MCF 10A (cell line): ENCODE measurements at regions not wholly inside any gene's neighbourhood (a gene's known extent, or its start where the extent isn't known, plus 50 kb on each side); places are given as distances from the start of the nearest gene placed in this dataset.
"Not testable (repeated sequence)": the region's sequence is repeated elsewhere in the genome, so short reads cannot be mapped to it uniquely, and the experiment has no call there.

Source experiments
- BruUV-seq: library from RNA; stranded (reverse); fragments of 400-500 nt; replicated peaks from 2 replicates; lab custom pipeline; 2021; lab: Mats Ljungman, UMichigan
- CTCF ChIA-PET: fragments of 300-600 bp; sonication (Branson Sonifier 250); formaldehyde crosslinking; extraction: SDS; loops from one replicate; lab custom pipeline; 2021; ENCODE audit warnings: antibody characterized with exemption, inconsistent platforms; lab: Yijun Ruan, JAX
- POLR2A ChIA-PET: fragments of 300-600, 350-650 bp; sonication (Branson Sonifier 250); formaldehyde crosslinking; extraction: SDS; loops from one replicate; lab custom pipeline; 2020; ENCODE audit warnings: antibody characterized with exemption, inconsistent platforms; lab: Yijun Ruan, JAX
- DNase-seq: peaks from one replicate; pipeline ENCODE4 v3.0.0-alpha.2; 2018; ENCODE audit not compliant: unreplicated experiment
- H3K27ac Mint-ChIP-seq: one replicate; pipeline ENCODE4 v1.8.0; 2022; ENCODE audit warnings: mild to moderate bottlenecking, low read depth, mixed read lengths; ENCODE audit not compliant: unreplicated experiment
- H3K27me3 Mint-ChIP-seq: one replicate; pipeline ENCODE4 v1.8.0; 2022; ENCODE audit warnings: mixed read lengths; ENCODE audit not compliant: insufficient read depth, unreplicated experiment
- H3K36me3 Mint-ChIP-seq: one replicate; pipeline ENCODE4 v1.8.0; 2022; ENCODE audit warnings: mild to moderate bottlenecking, moderate library complexity, mixed read lengths; ENCODE audit not compliant: insufficient read depth, unreplicated experiment
- H3K4me1 Mint-ChIP-seq: one replicate; pipeline ENCODE4 v1.8.0; 2022; ENCODE audit warnings: mixed read lengths; ENCODE audit not compliant: insufficient read depth, unreplicated experiment
- H3K4me3 Mint-ChIP-seq: one replicate; pipeline ENCODE4 v1.8.0; 2022; ENCODE audit warnings: mild to moderate bottlenecking, moderate library complexity, mixed read lengths; ENCODE audit not compliant: unreplicated experiment
- H3K9me3 Mint-ChIP-seq: one replicate; pipeline ENCODE4 v1.8.0; 2022; ENCODE audit warnings: mixed read lengths; ENCODE audit not compliant: unreplicated experiment
- intact Hi-C: fragments of 100-400 bp; cut with micrococcal nuclease; formaldehyde crosslinking; loops from 2 replicates; pipeline ENCODE4 v1.14.1; 2022
- TF ChIP-seq, protein P1 (sequence below): fragments of 200-600 bp; IDR thresholded peaks from one replicate; pipeline ENCODE4 v1.8.0; 2022; ENCODE audit warnings: antibody characterized with exemption, mild to moderate bottlenecking; ENCODE audit not compliant: unreplicated experiment

DNA sequence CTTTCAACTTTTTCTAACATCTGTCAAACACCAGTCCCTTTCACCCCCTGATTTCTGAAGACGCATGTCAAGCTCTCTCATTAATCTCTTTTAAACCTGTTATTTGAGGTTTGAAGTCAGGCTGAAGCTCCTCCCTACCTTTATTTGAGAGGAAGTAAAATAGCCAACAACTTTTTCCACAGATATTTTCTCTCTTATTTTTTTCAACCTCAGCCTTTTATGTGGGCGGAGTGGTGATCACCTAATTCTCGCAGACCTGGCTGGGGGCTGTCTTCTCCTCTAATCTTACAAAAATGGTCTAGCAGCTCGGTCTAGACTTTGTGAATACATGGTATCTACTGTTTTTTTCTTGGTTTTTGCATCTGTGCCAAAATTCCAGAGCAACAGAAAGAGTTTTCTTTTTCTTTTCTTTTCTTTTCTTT, 395.7 kb upstream of the ACTBL2 start:
- no peaks in the 10 kb centered on the region for H3K4me1 Mint-ChIP-seq
- DNase-seq: no peak
- H3K27ac Mint-ChIP-seq: no peak overlapping the region
- no peak overlapping the region for H3K4me3 Mint-ChIP-seq
- no peaks in the 10 kb centered on the region for H3K9me3 Mint-ChIP-seq
- ChIA-PET POLR2A (interaction anchor here (0.6 to 1.6 kb wide), 2 partner anchors 238 to 581 kb away, joined by 3 to 4 read pairs; no protein-coding TSS in a partner anchor), CTCF (interaction anchor here (0.7 to 3.8 kb wide), 9 partner anchors 9 to 583 kb away, joined by 3 to 37 read pairs (median 5); no protein-coding TSS in a partner anchor)
- peaks cover 5% of the 10 kb centered on the region for H3K36me3 Mint-ChIP-seq
- TF ChIP-seq, protein P1, sequence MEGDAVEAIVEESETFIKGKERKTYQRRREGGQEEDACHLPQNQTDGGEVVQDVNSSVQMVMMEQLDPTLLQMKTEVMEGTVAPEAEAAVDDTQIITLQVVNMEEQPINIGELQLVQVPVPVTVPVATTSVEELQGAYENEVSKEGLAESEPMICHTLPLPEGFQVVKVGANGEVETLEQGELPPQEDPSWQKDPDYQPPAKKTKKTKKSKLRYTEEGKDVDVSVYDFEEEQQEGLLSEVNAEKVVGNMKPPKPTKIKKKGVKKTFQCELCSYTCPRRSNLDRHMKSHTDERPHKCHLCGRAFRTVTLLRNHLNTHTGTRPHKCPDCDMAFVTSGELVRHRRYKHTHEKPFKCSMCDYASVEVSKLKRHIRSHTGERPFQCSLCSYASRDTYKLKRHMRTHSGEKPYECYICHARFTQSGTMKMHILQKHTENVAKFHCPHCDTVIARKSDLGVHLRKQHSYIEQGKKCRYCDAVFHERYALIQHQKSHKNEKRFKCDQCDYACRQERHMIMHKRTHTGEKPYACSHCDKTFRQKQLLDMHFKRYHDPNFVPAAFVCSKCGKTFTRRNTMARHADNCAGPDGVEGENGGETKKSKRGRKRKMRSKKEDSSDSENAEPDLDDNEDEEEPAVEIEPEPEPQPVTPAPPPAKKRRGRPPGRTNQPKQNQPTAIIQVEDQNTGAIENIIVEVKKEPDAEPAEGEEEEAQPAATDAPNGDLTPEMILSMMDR: no peak
- BruUV-seq: no TSS peak
- intact Hi-C loops: no loop called here
- no peaks in the 10 kb centered on the region for H3K27me3 Mint-ChIP-seq

DNA sequence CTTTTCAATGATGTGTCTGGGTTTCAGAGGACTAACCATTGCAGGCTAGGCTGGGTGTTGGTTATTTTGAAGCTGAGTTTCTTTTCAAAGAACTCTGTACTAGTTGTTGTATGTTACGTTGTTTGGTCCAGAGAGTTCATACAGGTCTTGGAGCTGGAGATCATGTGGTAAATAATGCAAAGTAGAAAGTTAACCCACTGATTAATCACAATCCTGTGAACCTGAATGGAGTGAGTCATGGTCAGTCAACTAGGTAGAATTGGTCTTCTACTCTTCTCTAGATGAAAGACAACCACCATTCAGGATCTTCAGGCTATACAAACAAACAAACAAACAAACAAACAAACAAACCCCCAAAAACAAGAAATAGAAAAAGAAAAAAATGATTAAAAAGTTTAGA, 388.9 kb upstream of the ACTBL2 start:
- no peak for DNase-seq
- POLR2A ChIA-PET: no interaction called here
- H3K27ac Mint-ChIP-seq: no peak overlapping the region

DNA sequence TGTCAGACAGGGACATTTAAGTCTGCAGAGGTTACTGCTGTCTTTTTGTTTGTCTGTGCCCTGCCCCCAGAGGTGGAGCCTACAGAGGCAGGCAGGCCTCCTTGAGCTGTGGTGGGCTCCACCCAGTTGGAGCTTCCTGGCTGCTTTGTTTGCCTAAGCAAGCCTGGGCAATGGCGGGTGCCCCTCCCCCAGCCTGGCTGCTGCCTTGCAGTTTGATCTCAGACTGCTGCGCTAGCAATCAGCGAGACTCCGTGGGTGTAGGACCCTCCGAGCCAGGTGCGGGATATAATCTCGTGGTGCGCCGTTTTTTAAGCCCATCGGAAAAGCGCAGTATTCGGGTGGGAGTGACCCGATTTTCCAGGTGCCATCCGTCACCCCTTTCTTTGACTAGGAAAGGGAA, 387.7 kb upstream of the ACTBL2 start:
- CTCF ChIA-PET: interaction anchor here (0.6 to 1.9 kb wide), 2 partner anchors 17 to 373 kb away, joined by 3 to 6 read pairs; no protein-coding TSS in a partner anchor
- BruUV-seq, H3K27me3 Mint-ChIP-seq, H3K4me1 Mint-ChIP-seq, DNase-seq, H3K4me3 Mint-ChIP-seq, intact Hi-C loops, POLR2A ChIA-PET, H3K27ac Mint-ChIP-seq, H3K36me3 Mint-ChIP-seq, H3K9me3 Mint-ChIP-seq: not testable (repeated sequence)

More for the DNA sequence above, 388.9 kb upstream of the ACTBL2 start:
- peaks cover 9% of the 10 kb centered on the region for H3K9me3 Mint-ChIP-seq
- intact Hi-C loops: no loop called here
- no TSS peak for BruUV-seq
- TF ChIP-seq, protein P1: no peak
- H3K4me1 Mint-ChIP-seq: no peaks in the 10 kb centered on the region
- H3K27me3 Mint-ChIP-seq: no peaks in the 10 kb centered on the region
- CTCF ChIA-PET: interaction anchor here (0.8 to 1.9 kb wide), 2 partner anchors 16 to 370 kb away, joined by 3 to 6 read pairs; no protein-coding TSS in a partner anchor
- no peak overlapping the region for H3K4me3 Mint-ChIP-seq
- H3K36me3 Mint-ChIP-seq: no peaks in the 10 kb centered on the region

DNA sequence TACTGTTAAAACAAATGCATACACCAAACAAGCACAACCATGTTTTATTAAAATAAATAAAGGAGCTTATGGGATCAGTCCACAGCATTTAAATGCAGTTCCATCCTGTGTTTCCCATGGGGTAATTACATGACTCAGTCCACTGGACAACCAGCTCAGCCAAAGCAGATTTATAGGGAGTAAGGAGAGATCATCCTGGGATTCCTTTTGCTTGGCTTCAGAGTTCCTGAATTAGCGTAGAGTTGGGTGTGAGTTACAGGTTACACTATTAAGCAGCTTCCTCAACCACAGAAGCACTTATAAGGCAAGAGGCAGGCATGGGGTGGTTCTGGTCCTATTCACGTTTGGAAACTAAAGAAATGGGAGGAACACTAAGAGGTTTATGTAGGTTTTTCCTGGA, 381.1 kb upstream of the ACTBL2 start:
- H3K4me1 Mint-ChIP-seq: peaks cover 22% of the 10 kb centered on the region
- H3K9me3 Mint-ChIP-seq: no peaks in the 10 kb centered on the region
- intact Hi-C loops: no loop called here
- H3K36me3 Mint-ChIP-seq: no peaks in the 10 kb centered on the region
- no TSS peak for BruUV-seq
- TF ChIP-seq, protein P1: no peak
- H3K27ac Mint-ChIP-seq: no peak overlapping the region
- no peaks in the 10 kb centered on the region for H3K27me3 Mint-ChIP-seq
- ChIA-PET POLR2A (interaction anchor here (0.6 to 2.8 kb wide), 13 partner anchors 11 to 596 kb away, joined by 3 to 17 read pairs (median 3); no protein-coding TSS in a partner anchor), CTCF (interaction anchor here (0.8 to 3.5 kb wide), 6 partner anchors 21 to 598 kb away, joined by 3 to 17 read pairs (median 5); no protein-coding TSS in a partner anchor)
- H3K4me3 Mint-ChIP-seq: no peak overlapping the region
- peak; percentile 25 for DNase-seq
